Lower leg skin (tissue), 3 donors: ENCODE measurements at regions not wholly inside any gene's neighbourhood (a gene's known extent, or its start where the extent isn't known, plus 50 kb on each side); places are given as distances from the start of the nearest gene placed in this dataset.

Experiments used
- POLR2A ChIP-seq, 2 donors: fragments of 450-650 bp; IDR thresholded peaks; one replicate each; pipeline ENCODE4 v1.6.1; 2016 to 2017; ENCODE audit warnings: antibody characterized with exemption in 2 of 2, mild to moderate bottlenecking in 1 of 2, moderate library complexity in 1 of 2
- TF ChIP-seq, protein P1 (sequence below), 3 donors: fragments of 450-650 bp; IDR thresholded peaks; one replicate each; pipeline ENCODE4 v1.5.1; 2016; ENCODE audit warnings: antibody characterized with exemption in 3 of 3, mild to moderate bottlenecking in 3 of 3, moderate library complexity in 2 of 3

- TF ChIP-seq, protein P1, sequence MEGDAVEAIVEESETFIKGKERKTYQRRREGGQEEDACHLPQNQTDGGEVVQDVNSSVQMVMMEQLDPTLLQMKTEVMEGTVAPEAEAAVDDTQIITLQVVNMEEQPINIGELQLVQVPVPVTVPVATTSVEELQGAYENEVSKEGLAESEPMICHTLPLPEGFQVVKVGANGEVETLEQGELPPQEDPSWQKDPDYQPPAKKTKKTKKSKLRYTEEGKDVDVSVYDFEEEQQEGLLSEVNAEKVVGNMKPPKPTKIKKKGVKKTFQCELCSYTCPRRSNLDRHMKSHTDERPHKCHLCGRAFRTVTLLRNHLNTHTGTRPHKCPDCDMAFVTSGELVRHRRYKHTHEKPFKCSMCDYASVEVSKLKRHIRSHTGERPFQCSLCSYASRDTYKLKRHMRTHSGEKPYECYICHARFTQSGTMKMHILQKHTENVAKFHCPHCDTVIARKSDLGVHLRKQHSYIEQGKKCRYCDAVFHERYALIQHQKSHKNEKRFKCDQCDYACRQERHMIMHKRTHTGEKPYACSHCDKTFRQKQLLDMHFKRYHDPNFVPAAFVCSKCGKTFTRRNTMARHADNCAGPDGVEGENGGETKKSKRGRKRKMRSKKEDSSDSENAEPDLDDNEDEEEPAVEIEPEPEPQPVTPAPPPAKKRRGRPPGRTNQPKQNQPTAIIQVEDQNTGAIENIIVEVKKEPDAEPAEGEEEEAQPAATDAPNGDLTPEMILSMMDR (IDR thresholded peaks at IDR 0.05) = no peak
- TF ChIP-seq POLR2A (IDR thresholded peaks at IDR 0.05) = no peak
These were observed 54.1 kb upstream of the BEGAIN start for GRCh38 chr14:100641274-100641860.
